Mesendoderm (in vitro differentiated cells): ENCODE measurements at regions not wholly inside any gene's neighbourhood (a gene's known extent, or its start where the extent isn't known, plus 50 kb on each side); places are given as distances from the start of the nearest gene placed in this dataset.
A peak's percentile ranks its signal among the peaks of the same experiment; 100 is the strongest.

Source experiments
- DNase-seq: peaks from one replicate; pipeline ENCODE4 v3.0.0; 2013
- H2AK5ac ChIP-seq: 2 replicates; pipeline ENCODE4 v1.6.1; 2013; ENCODE audit warnings: low read length, inconsistent platforms
- H2BK120ac ChIP-seq: 2 replicates; pipeline ENCODE4 v1.6.1; 2013; ENCODE audit warnings: low read depth, mild to moderate bottlenecking, low read length, moderate library complexity, mixed read lengths
- H2BK15ac ChIP-seq: replicated peaks from 2 replicates; pipeline ENCODE4 v1.6.1; 2013; ENCODE audit warnings: low read depth, mild to moderate bottlenecking, moderate library complexity
- H2BK5ac ChIP-seq: 2 replicates; pipeline ENCODE4 v1.6.1; 2013; ENCODE audit warnings: low read length, inconsistent platforms
- H3K18ac ChIP-seq: 2 replicates; pipeline ENCODE4 v1.6.1; 2013; ENCODE audit warnings: mild to moderate bottlenecking, low read length, mixed read lengths
- H3K23ac ChIP-seq: one replicate; pipeline ENCODE4 v1.6.1; 2013; ENCODE audit warnings: low read length
- H3K27ac ChIP-seq: 2 replicates; pipeline ENCODE4 v1.5.1; 2013; ENCODE audit warnings: low read depth, mild to moderate bottlenecking, inconsistent platforms, low read length, moderate library complexity
- H3K27me3 ChIP-seq: 2 replicates; pipeline ENCODE4 v1.6.1; 2013; ENCODE audit warnings: low read length, control low read depth, mild to moderate bottlenecking, inconsistent platforms; ENCODE audit not compliant: insufficient read depth, poor library complexity
- H3K36me3 ChIP-seq: 2 replicates; pipeline ENCODE4 v1.6.1; 2013; ENCODE audit warnings: low read length, inconsistent platforms; ENCODE audit not compliant: control insufficient read depth, insufficient read depth
- H3K4ac ChIP-seq: one replicate; pipeline ENCODE4 v1.6.1; 2013; ENCODE audit warnings: low read depth, mild to moderate bottlenecking, low read length, moderate library complexity
- H3K4me1 ChIP-seq: 2 replicates; pipeline ENCODE4 v1.6.1; 2013; ENCODE audit warnings: low read depth, low read length, inconsistent platforms; ENCODE audit not compliant: control insufficient read depth
- H3K4me2 ChIP-seq: 2 replicates; pipeline ENCODE4 v1.6.1; 2013; ENCODE audit warnings: low read length
- H3K4me3 ChIP-seq: 2 replicates; pipeline ENCODE4 v1.5.1; 2013; ENCODE audit warnings: mild to moderate bottlenecking, low read length
- H3K56ac ChIP-seq: one replicate; pipeline ENCODE4 v1.6.1; 2013; ENCODE audit warnings: low read length
- H3K79me1 ChIP-seq: 2 replicates; pipeline ENCODE4 v1.6.1; 2013; ENCODE audit warnings: low read length, inconsistent platforms
- H3K79me2 ChIP-seq: 2 replicates; pipeline ENCODE4 v1.6.1; 2013; ENCODE audit warnings: mild to moderate bottlenecking, low read length; ENCODE audit not compliant: control insufficient read depth, insufficient read depth
- H3K9ac ChIP-seq: 2 replicates; pipeline ENCODE4 v1.6.1; 2013; ENCODE audit warnings: low read length, inconsistent platforms
- H4K5ac ChIP-seq: one replicate; pipeline ENCODE4 v1.6.1; 2013; ENCODE audit warnings: low read length
- H4K8ac ChIP-seq: one replicate; pipeline ENCODE4 v1.6.1; 2013; ENCODE audit warnings: low read depth, mild to moderate bottlenecking, control low read depth, low read length, moderate library complexity
- WGBS: extraction: QIAGEN DNeasy Blood & Tissue Kit; methylation state at CpG from one replicate; pipeline ENCODE4 v1.1.7; 2013; ENCODE audit warnings: low lambda C conversion rate, missing lambda C conversion rate; ENCODE audit not compliant: insufficient coverage; ENCODE audit errors: extremely low coverage; 5-methylcytosine and 5-hydroxymethylcytosine counted together

GRCh38 chr2:47310801-47311560 lies 58.1 kb upstream of the EPCAM start:
- Histone ChIP-seq H3K56ac (no peak overlapping the region), H3K23ac (no peak overlapping the region), H3K4me3 (no peak overlapping the region), H4K5ac (no peak overlapping the region), H3K4me1 (peaks cover 10% of the 10 kb centered on the region), H3K9ac (no peak overlapping the region), H3K79me2 (no peaks in the 10 kb centered on the region), H3K27me3 (no peaks in the 10 kb centered on the region), H3K4ac (no peak overlapping the region), H2BK15ac (no peak overlapping the region), H3K36me3 (no peaks in the 10 kb centered on the region), H2AK5ac (no peak overlapping the region), H2BK120ac (no peak overlapping the region), H3K4me2 (no peak overlapping the region), H3K18ac (no peak overlapping the region), H3K27ac (no peak overlapping the region), H3K79me1 (no peaks in the 10 kb centered on the region), H4K8ac (no peak overlapping the region), H2BK5ac (no peak overlapping the region)
- no CpG with 5 or more reads among the region's 13 CpGs for WGBS
- DNase-seq = no peak

- peaks cover 10% of the 10 kb centered on the region for H3K4me1 ChIP-seq
- no peak overlapping the region for H2AK5ac ChIP-seq
- no peak overlapping the region for H2BK120ac ChIP-seq
- H3K27ac ChIP-seq = no peak overlapping the region
- H3K79me2 ChIP-seq = no peaks in the 10 kb centered on the region
- no peak overlapping the region for H3K18ac ChIP-seq
- no peaks in the 10 kb centered on the region for H3K36me3 ChIP-seq
- peak; percentile 96 for DNase-seq
- no peak overlapping the region for H4K5ac ChIP-seq
- H2BK15ac ChIP-seq = no peak overlapping the region
- H3K9ac ChIP-seq = no peak overlapping the region
- WGBS = no CpG with 5 or more reads among the region's 9 CpGs
- H3K23ac ChIP-seq = no peak overlapping the region
- H4K8ac ChIP-seq = no peak overlapping the region
- H3K4me3 ChIP-seq = no peak overlapping the region
- H3K27me3 ChIP-seq = no peaks in the 10 kb centered on the region
- no peak overlapping the region for H2BK5ac ChIP-seq
- H3K4me2 ChIP-seq = no peak overlapping the region
- no peaks in the 10 kb centered on the region for H3K79me1 ChIP-seq
- H3K4ac ChIP-seq = no peak overlapping the region
- H3K56ac ChIP-seq = no peak overlapping the region
Observed at GRCh38 chr2:47309952-47310800, 58.9 kb upstream of the EPCAM start.

- no peak overlapping the region for H3K4me3 ChIP-seq
- no peaks in the 10 kb centered on the region for H3K36me3 ChIP-seq
- no peaks in the 10 kb centered on the region for H3K79me2 ChIP-seq
- H2BK5ac ChIP-seq = no peak overlapping the region
- DNase-seq = no peak
- no peak overlapping the region for H4K8ac ChIP-seq
- no peak overlapping the region for H2BK120ac ChIP-seq
- no peak overlapping the region for H3K4ac ChIP-seq
- H2AK5ac ChIP-seq = no peak overlapping the region
- H3K18ac ChIP-seq = no peak overlapping the region
- H3K23ac ChIP-seq = no peak overlapping the region
- peaks cover 10% of the 10 kb centered on the region for H3K4me1 ChIP-seq
- no peak overlapping the region for H3K56ac ChIP-seq
- no peak overlapping the region for H3K4me2 ChIP-seq
- no peak overlapping the region for H3K27ac ChIP-seq
- H4K5ac ChIP-seq = no peak overlapping the region
- no peak overlapping the region for H3K9ac ChIP-seq
- H3K79me1 ChIP-seq = no peaks in the 10 kb centered on the region
- no peaks in the 10 kb centered on the region for H3K27me3 ChIP-seq
- WGBS = no CpG with 5 or more reads among the region's 5 CpGs
- no peak overlapping the region for H2BK15ac ChIP-seq
Observed at GRCh38 chr2:47309472-47309951, 59.6 kb upstream of the EPCAM start.

GRCh38 chr2:47307066-47307465 lies 62.0 kb upstream of the EPCAM start:
- Histone ChIP-seq H3K4ac (no peak overlapping the region), H3K56ac (no peak overlapping the region), H3K36me3 (no peaks in the 10 kb centered on the region), H3K4me1 (peaks cover 12% of the 10 kb centered on the region), H3K4me3 (no peak overlapping the region), H3K79me2 (no peaks in the 10 kb centered on the region), H3K79me1 (no peaks in the 10 kb centered on the region), H2BK15ac (no peak overlapping the region), H2AK5ac (no peak overlapping the region), H2BK5ac (no peak overlapping the region), H3K18ac (no peak overlapping the region), H3K27ac (no peak overlapping the region), H3K27me3 (no peaks in the 10 kb centered on the region), H3K9ac (no peak overlapping the region), H3K23ac (no peak overlapping the region), H3K4me2 (no peak overlapping the region), H4K8ac (no peak overlapping the region), H4K5ac (no peak overlapping the region), H2BK120ac (no peak overlapping the region)
- DNase-seq = no peak

DNA sequence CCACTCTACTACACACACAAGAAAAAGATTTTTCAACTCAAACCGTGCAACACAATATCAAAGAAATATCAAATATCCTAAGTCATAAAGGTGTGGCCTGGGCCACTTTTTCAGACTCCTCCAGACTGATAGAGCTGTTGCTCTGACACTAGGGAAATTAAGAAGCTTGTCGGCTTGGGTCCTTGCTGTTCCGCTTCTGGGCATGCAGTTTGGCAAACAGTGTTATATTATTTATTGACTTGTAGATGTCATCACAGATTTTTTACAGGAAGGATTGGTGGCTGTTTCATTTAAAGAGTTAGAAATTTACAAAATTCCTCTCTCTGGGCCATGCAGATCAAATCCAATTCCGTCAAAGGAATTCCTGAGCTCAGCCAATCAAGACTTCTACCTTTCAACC lies 64.5 kb upstream of the EPCAM start:
- H4K5ac ChIP-seq = no peak overlapping the region
- H3K4ac ChIP-seq = no peak overlapping the region
- H3K36me3 ChIP-seq = no peaks in the 10 kb centered on the region
- no peaks in the 10 kb centered on the region for H3K79me2 ChIP-seq
- H2AK5ac ChIP-seq = no peak overlapping the region
- no peak overlapping the region for H3K4me2 ChIP-seq
- no peak overlapping the region for H3K4me3 ChIP-seq
- no peak overlapping the region for H3K23ac ChIP-seq
- no peak overlapping the region for H3K9ac ChIP-seq
- H3K4me1 ChIP-seq = peaks cover 5% of the 10 kb centered on the region
- H3K79me1 ChIP-seq = no peaks in the 10 kb centered on the region
- no peak overlapping the region for H3K27ac ChIP-seq
- no CpG with 5 or more reads among the region's 4 CpGs for WGBS
- H3K18ac ChIP-seq = no peak overlapping the region
- H3K27me3 ChIP-seq = no peaks in the 10 kb centered on the region
- H4K8ac ChIP-seq = no peak overlapping the region
- no peak overlapping the region for H2BK15ac ChIP-seq
- no peak overlapping the region for H3K56ac ChIP-seq
- DNase-seq = no peak
- no peak overlapping the region for H2BK120ac ChIP-seq
- no peak overlapping the region for H2BK5ac ChIP-seq
